Urinary bladder (tissue), 3 donors: ENCODE measurements at regions not wholly inside any gene's neighbourhood (a gene's known extent, or its start where the extent isn't known, plus 50 kb on each side); places are given as distances from the start of the nearest gene placed in this dataset.

Experiments used
- DNase-seq: peaks from one replicate; pipeline ENCODE4 v3.0.0-alpha.2; 2015; ENCODE audit errors: extremely low spot score
- H3K27ac ChIP-seq: one replicate; pipeline ENCODE4 v1.5.1; 2013; ENCODE audit warnings: low read depth, mild to moderate bottlenecking, moderate library complexity
- H3K36me3 ChIP-seq: one replicate; pipeline ENCODE4 v1.6.1; 2013; ENCODE audit warnings: mild to moderate bottlenecking, moderate library complexity; ENCODE audit not compliant: insufficient read depth
- H3K4me1 ChIP-seq: one replicate; pipeline ENCODE4 v1.6.1; 2013; ENCODE audit warnings: mild to moderate bottlenecking, moderate library complexity; ENCODE audit not compliant: insufficient read depth
- H3K4me3 ChIP-seq: one replicate; pipeline ENCODE4 v1.5.1; 2013; ENCODE audit warnings: low read depth, low read length
- WGBS: extraction: QIAGEN DNeasy Blood & Tissue Kit; methylation state at CpG from one replicate; pipeline ENCODE4 v1.1.7; 2013; 5-methylcytosine and 5-hydroxymethylcytosine counted together
- donor health status: healthy with polysubstance abuse.
- donor health status: healthy.

GRCh38 chr13:44159633-44160279, 213.9 kb upstream of the SERP2 start:
- Histone ChIP-seq H3K36me3 (no peaks in the 10 kb centered on the region), H3K4me3 (no peak overlapping the region), H3K27ac (no peak overlapping the region), H3K4me1 (no peaks in the 10 kb centered on the region)
- 78% methylated on average over 8 of the region's 8 CpGs for WGBS
- DNase-seq, result no peak

DNA sequence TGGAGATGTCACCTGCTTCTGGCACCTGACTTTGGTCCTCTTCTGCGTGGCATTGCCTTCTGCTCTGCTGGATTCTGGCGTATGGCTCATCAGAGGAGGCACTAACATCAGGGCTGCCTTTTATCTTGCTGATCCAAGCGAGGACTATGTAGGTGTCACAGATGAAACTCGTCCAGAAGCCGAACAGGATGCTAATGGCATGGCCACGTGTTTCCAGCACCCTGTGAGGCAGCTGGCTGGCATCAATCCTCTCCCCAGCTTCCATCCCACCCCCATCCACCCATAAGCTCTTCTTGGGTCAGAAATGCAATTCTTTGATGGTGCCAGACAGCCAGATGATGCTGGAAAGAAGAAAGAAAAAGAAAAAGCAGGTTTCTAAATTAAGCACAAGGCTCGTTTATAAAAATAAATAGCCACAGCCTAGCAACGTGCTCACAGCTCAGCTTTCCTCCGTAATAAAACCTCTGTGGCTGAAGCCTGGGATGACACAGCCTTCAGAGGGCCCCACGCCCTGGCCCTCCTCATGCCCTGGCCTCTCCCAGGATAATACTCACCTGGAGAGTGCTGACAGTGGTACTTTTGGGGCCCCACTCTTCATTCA, 212.9 kb upstream of the SERP2 start:
- H3K27ac ChIP-seq, result no peak overlapping the region
- no peak overlapping the region for H3K4me3 ChIP-seq
- 35% methylated on average over 10 of the region's 10 CpGs for WGBS
- DNase-seq, result no peak
- H3K4me1 ChIP-seq, result no peaks in the 10 kb centered on the region
- no peaks in the 10 kb centered on the region for H3K36me3 ChIP-seq

DNA sequence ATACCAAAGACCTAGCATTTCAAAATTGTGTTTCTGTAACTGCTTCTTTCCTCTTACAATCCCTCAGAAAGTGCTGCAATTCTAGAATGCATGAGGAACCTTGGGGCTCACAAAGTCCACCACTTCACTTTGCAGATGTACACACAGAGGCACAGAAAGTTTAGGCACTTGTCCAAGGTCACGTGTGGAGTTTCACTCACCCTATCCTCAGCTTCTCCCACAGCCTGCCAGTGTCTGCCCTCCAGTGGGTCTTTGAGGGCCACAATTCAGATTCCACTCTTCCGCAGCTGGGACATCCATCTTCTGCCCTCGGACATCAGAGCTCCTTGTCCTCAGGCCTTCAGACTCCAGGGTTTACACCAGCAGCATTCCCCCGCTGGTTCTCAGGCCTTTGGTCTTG, 210.5 kb upstream of the SERP2 start:
- 96% methylated on average over 4 of the region's 4 CpGs for WGBS
- no peak overlapping the region for H3K4me3 ChIP-seq
- no peaks in the 10 kb centered on the region for H3K4me1 ChIP-seq
- H3K36me3 ChIP-seq, result no peaks in the 10 kb centered on the region
- DNase-seq, result no peak
- H3K27ac ChIP-seq, result no peak overlapping the region

DNA sequence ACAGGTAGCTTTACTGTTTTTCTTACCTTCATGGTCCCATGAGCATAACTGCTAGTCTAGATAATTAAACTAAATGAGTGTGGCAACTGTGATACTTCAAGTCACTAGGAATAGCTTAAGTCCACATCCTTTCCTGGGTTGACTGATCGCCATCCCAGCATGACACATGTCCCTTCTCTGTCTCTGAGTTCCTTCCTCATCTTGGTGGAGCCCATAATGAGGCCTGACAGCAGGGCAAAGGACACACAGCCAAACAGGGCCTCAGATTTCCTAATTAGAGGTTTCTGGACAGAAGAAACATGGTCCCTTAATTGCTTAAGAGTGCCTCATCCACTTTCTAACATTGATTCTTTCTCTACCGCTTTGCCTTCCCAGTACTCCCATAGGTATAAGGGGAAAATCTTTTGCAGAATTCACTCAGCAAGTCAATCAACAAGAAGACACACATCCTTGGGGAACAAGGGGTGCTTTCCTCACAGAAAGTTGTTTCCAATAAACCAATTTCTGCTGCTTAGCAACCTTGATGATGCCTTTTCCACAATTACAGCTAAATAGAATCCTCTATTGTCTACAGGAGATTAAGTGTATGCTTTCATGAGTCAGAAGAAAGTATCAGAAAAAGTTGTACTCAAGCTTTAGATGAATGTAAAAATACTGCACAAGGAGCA, 208.3 kb upstream of the SERP2 start:
- Histone ChIP-seq H3K36me3 (no peaks in the 10 kb centered on the region), H3K4me3 (no peak overlapping the region), H3K4me1 (no peaks in the 10 kb centered on the region), H3K27ac (no peak overlapping the region)
- 94% methylated on average over 2 of the region's 2 CpGs for WGBS
- no peak for DNase-seq

- Histone ChIP-seq H3K36me3 (no peaks in the 10 kb centered on the region), H3K4me3 (no peak overlapping the region), H3K4me1 (no peaks in the 10 kb centered on the region), H3K27ac (no peak overlapping the region)
- 83% methylated on average over 7 of the region's 7 CpGs for WGBS
- no peak for DNase-seq
These were observed 207.6 kb upstream of the SERP2 start for GRCh38 chr13:44165889-44166496.

DNA sequence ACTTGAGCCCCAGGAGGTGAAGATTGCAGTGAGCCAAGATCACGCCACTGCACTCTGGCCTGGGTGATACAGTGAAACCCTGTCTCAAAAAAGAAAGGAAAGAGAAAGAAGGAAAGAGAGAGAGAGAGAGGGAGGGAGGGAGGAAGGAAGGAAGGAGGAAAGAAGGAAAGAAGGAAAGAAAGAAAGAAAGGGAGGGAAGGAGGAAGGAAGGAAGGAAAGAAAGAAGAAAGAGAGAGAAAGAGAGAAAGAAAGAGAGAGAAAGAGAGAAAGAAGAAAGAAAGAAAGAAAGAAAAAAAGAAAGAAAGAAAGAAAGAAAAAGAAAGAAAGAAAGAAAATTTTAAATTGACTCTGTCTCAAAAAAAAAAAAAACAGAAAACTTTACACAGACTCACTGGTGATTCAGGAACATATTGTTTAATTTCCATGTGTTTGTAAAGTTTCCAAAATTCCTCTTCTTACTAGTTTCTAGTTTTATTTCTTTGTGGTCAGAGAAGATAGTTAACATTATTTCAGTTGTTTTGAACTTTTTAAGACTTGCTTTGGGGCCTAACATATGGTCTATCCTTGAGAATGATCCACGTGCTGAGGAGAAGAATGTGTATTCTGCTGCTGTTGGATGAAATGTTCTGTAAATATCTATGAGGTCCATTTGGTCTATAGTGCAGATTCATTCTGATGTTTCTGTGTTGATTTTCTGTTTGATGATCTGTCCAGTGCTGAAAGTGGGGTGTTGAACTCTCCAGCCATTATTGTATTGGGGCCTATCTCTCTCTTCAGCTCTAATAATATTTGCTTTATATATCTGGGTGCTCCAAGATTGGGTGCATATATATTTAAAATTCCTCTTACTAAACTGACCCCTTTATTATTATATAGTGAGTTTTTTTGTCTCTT, 204.4 kb upstream of the SERP2 start:
- Histone ChIP-seq H3K4me1 (no peaks in the 10 kb centered on the region), H3K27ac (no peak overlapping the region), H3K36me3 (no peaks in the 10 kb centered on the region), H3K4me3 (no peak overlapping the region)
- 81% methylated on average over 2 of the region's 2 CpGs for WGBS
- no peak for DNase-seq

- Histone ChIP-seq H3K4me3 (no peak overlapping the region), H3K4me1 (no peaks in the 10 kb centered on the region), H3K27ac (no peak overlapping the region), H3K36me3 (no peaks in the 10 kb centered on the region)
- WGBS, result 86% methylated on average over 1 of the region's 1 CpG
- no peak for DNase-seq
These were observed 202.9 kb upstream of the SERP2 start for GRCh38 chr13:44170731-44171130.

- H3K4me1 ChIP-seq, result no peaks in the 10 kb centered on the region
- no peak overlapping the region for H3K4me3 ChIP-seq
- no peak for DNase-seq
- H3K27ac ChIP-seq, result no peak overlapping the region
- 89% methylated on average over 1 of the region's 1 CpG for WGBS
- no peaks in the 10 kb centered on the region for H3K36me3 ChIP-seq
These were observed 202.5 kb upstream of the SERP2 start for GRCh38 chr13:44171156-44171555.

- Histone ChIP-seq H3K36me3 (no peaks in the 10 kb centered on the region), H3K4me1 (no peaks in the 10 kb centered on the region), H3K27ac (no peak overlapping the region), H3K4me3 (no peak overlapping the region)
- DNase-seq, result no peak
These were observed 201.8 kb upstream of the SERP2 start for GRCh38 chr13:44171861-44172260.

GRCh38 chr13:44172281-44172810, 201.3 kb upstream of the SERP2 start:
- H3K27ac ChIP-seq, result no peak overlapping the region
- H3K4me1 ChIP-seq, result no peaks in the 10 kb centered on the region
- no peaks in the 10 kb centered on the region for H3K36me3 ChIP-seq
- no peak overlapping the region for H3K4me3 ChIP-seq
- WGBS, result 89% methylated on average over 4 of the region's 4 CpGs
- no peak for DNase-seq

DNA sequence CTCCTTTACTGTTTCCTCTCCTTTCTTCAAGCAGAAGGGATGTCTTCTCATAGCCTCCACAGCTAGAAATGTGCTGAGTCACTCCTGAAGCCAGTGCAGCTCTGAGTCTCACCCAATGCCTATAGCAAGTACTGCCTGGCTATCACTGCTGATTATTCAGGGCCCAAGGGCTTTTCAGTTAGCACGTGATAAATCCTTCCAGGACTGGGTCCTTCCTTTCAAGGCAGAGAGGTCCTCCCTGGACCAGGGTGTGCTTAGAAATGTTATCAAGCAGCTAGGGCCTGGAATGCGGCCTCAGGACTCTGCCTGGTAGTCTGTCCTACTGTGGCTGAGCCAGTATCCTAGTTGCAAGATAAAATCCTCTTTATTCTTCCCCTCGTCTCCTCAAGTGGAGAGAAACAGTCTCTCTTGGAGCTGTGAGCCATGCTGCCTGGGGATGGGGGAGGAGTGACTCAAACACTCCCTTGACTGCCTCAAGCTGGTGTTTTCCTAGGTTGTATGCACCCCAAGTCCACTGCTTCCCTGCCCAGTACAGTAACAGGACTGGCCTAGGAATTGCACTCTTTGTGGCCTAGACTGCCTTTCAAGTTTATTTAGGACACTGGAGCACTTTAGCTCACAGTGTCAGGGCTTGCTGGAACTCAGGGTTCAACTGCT, 198.7 kb upstream of the SERP2 start:
- no peaks in the 10 kb centered on the region for H3K36me3 ChIP-seq
- H3K4me1 ChIP-seq, result no peaks in the 10 kb centered on the region
- H3K4me3 ChIP-seq, result no peak overlapping the region
- no peak for DNase-seq
- WGBS, result 49% methylated on average over 3 of the region's 3 CpGs
- no peak overlapping the region for H3K27ac ChIP-seq

GRCh38 chr13:44176173-44176572, 197.5 kb upstream of the SERP2 start:
- no peak overlapping the region for H3K4me3 ChIP-seq
- no peak overlapping the region for H3K27ac ChIP-seq
- no CpG with 5 or more reads among the region's 1 CpG for WGBS
- H3K4me1 ChIP-seq, result no peaks in the 10 kb centered on the region
- no peak for DNase-seq
- H3K36me3 ChIP-seq, result no peaks in the 10 kb centered on the region
